ENCODE measurements at regions not wholly inside any gene's neighbourhood (a gene's known extent, or its start where the extent isn't known, plus 50 kb on each side); places are given as distances from the start of the nearest gene placed in this dataset.

GRCh38 chr3:28575746-28576613 is 227.4 kb upstream of the AZI2 start:
- Histone ChIP-seq H3K4me1 (peaks cover 7% of the 10 kb centered on the region), H3K36me3 (no peaks in the 10 kb centered on the region), H3K4me3 (peak overlapping the region; percentile 53), H3K9me3 (no peaks in the 10 kb centered on the region), H3K27me3 (ENCODE audit: low read depth) (peaks cover 41% of the 10 kb centered on the region), H3K27ac (no peak overlapping the region)
- no peak for TF ChIP-seq CTCF (IDR thresholded peaks at IDR 0.05)
- intact Hi-C loops (cut with DNase I), result no loop called here
- no peak for DNase-seq
- ATAC-seq, result peak; percentile 77 to 78

GRCh38 chr3:28576614-28577200 is 228.1 kb upstream of the AZI2 start:
- intact Hi-C loops (cut with DNase I), result no loop called here
- no peak for TF ChIP-seq CTCF (IDR thresholded peaks at IDR 0.05)
- Histone ChIP-seq H3K9me3 (no peaks in the 10 kb centered on the region), H3K27ac (no peak overlapping the region), H3K27me3 (ENCODE audit: low read depth) (peaks cover 41% of the 10 kb centered on the region), H3K4me3 (peak overlapping the region; percentile 53), H3K36me3 (no peaks in the 10 kb centered on the region), H3K4me1 (peaks cover 7% of the 10 kb centered on the region)
- DNase-seq (no peak), ATAC-seq (peak; percentile 18 to 24)

- TF ChIP-seq CTCF (IDR thresholded peaks at IDR 0.05), result no peak
- Histone ChIP-seq H3K9me3 (no peaks in the 10 kb centered on the region), H3K4me1 (peaks cover 7% of the 10 kb centered on the region), H3K36me3 (no peaks in the 10 kb centered on the region), H3K27me3 (ENCODE audit: low read depth) (peaks cover 41% of the 10 kb centered on the region), H3K4me3 (no peak overlapping the region), H3K27ac (no peak overlapping the region)
- ATAC-seq (no peak), DNase-seq (no peak)
- intact Hi-C loops (cut with DNase I), result no loop called here
Observed at GRCh38 chr3:28577941-28578500, 229.4 kb upstream of the AZI2 start.

GRCh38 chr3:28586325-28586724 is 237.7 kb upstream of the AZI2 start:
- intact Hi-C loops (cut with DNase I), result no loop called here
- H3K36me3 ChIP-seq, result no peaks in the 10 kb centered on the region
- H3K4me1 ChIP-seq, result no peaks in the 10 kb centered on the region
- ATAC-seq, result no peak
- H3K27ac ChIP-seq, result no peak overlapping the region
- TF ChIP-seq CTCF (IDR thresholded peaks at IDR 0.05), result no peak
- DNase-seq, result no peak
- H3K27me3 ChIP-seq (ENCODE audit: low read depth), result no peaks in the 10 kb centered on the region
- H3K9me3 ChIP-seq, result no peaks in the 10 kb centered on the region
- no peak overlapping the region for H3K4me3 ChIP-seq

- ATAC-seq (no peak), DNase-seq (no peak)
- Histone ChIP-seq H3K36me3 (no peaks in the 10 kb centered on the region), H3K4me3 (no peak overlapping the region), H3K9me3 (no peaks in the 10 kb centered on the region), H3K27ac (no peak overlapping the region), H3K4me1 (no peaks in the 10 kb centered on the region), H3K27me3 (ENCODE audit: low read depth) (no peaks in the 10 kb centered on the region)
- intact Hi-C loops (cut with DNase I), result no loop called here
- no peak for TF ChIP-seq CTCF (IDR thresholded peaks at IDR 0.05)
Observed at GRCh38 chr3:28587723-28588122, 239.1 kb upstream of the AZI2 start.
